RWPE2 (cell line): ENCODE measurements at regions not wholly inside any gene's neighbourhood (a gene's known extent, or its start where the extent isn't known, plus 50 kb on each side); places are given as distances from the start of the nearest gene placed in this dataset.
"Not testable (repeated sequence)": the region's sequence is repeated elsewhere in the genome, so short reads cannot be mapped to it uniquely, and the experiment has no call there.

ENCODE experiments used
- ATAC-seq: fragments of 200-7000 bp; cut with Tn5 transposase; 3 replicates; pipeline ENCODE4 v1.9.1; 2021; ENCODE audit warnings: low read depth
- DNase-seq: peaks from one replicate; pipeline ENCODE4 v3.0.0-alpha.2; 2020; ENCODE audit warnings: low spot score
- H3K27ac ChIP-seq: fragments of 450-650 bp; 2 replicates; pipeline ENCODE4 v1.5.1; 2017; ENCODE audit warnings: mild to moderate bottlenecking; ENCODE audit not compliant: poor library complexity, severe bottlenecking
- H3K27me3 ChIP-seq: fragments of 250-450 bp; sonication (Bioruptor Pico); 2 replicates; pipeline ENCODE4 v1.5.1; 2021; ENCODE audit warnings: mild to moderate bottlenecking, moderate library complexity; ENCODE audit not compliant: insufficient read depth, poor library complexity, severe bottlenecking
- H3K36me3 ChIP-seq: fragments of 250-450 bp; sonication (Bioruptor Pico); 2 replicates; pipeline ENCODE4 v1.5.1; 2020; ENCODE audit warnings: low read depth, mild to moderate bottlenecking, moderate library complexity
- H3K4me1 ChIP-seq: fragments of 250-450 bp; sonication (Bioruptor Pico); 2 replicates; pipeline ENCODE4 v1.5.1; 2021; ENCODE audit warnings: mild to moderate bottlenecking, moderate library complexity; ENCODE audit not compliant: insufficient read depth, poor library complexity, severe bottlenecking
- H3K4me3 ChIP-seq: fragments of 250-450 bp; sonication (Bioruptor Pico); 2 replicates; pipeline ENCODE4 v1.5.1; 2021; ENCODE audit warnings: mild to moderate bottlenecking, moderate library complexity; ENCODE audit not compliant: severe bottlenecking
- H3K9me3 ChIP-seq: fragments of 250-450 bp; sonication (Bioruptor Pico); 2 replicates; pipeline ENCODE4 v1.5.1; 2021; ENCODE audit warnings: mild to moderate bottlenecking, moderate library complexity; ENCODE audit not compliant: severe bottlenecking
- TF ChIP-seq, protein P1 (sequence below): fragments of 450-650 bp; IDR thresholded peaks from one replicate; pipeline ENCODE4 v1.5.1; 2017; ENCODE audit warnings: mild to moderate bottlenecking, moderate library complexity; ENCODE audit not compliant: poor library complexity, severe bottlenecking

DNA sequence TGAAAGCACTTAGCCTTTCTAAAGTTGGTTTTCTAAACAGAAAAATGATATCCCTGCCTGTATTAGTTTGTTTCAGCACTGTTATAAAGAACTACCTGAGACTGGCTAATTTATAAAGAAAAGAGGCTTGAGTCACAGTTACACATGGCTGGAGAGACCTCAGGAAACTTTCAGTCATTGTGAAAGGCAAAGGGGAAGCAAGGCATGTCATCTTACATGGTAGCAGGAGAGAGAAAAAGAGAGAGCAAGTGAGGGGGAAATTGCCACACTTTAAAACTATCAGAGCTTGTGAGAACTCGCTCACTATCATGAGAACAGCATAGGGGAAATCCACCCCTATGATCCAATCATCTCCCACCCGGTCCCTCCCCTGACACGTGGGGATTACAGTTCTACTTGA is 64.9 kb downstream of the FAM170A start:
- no peak for ATAC-seq
- DNase-seq, result no peak
- no peak overlapping the region for H3K27ac ChIP-seq
- no peaks in the 10 kb centered on the region for H3K27me3 ChIP-seq
- TF ChIP-seq, protein P1, sequence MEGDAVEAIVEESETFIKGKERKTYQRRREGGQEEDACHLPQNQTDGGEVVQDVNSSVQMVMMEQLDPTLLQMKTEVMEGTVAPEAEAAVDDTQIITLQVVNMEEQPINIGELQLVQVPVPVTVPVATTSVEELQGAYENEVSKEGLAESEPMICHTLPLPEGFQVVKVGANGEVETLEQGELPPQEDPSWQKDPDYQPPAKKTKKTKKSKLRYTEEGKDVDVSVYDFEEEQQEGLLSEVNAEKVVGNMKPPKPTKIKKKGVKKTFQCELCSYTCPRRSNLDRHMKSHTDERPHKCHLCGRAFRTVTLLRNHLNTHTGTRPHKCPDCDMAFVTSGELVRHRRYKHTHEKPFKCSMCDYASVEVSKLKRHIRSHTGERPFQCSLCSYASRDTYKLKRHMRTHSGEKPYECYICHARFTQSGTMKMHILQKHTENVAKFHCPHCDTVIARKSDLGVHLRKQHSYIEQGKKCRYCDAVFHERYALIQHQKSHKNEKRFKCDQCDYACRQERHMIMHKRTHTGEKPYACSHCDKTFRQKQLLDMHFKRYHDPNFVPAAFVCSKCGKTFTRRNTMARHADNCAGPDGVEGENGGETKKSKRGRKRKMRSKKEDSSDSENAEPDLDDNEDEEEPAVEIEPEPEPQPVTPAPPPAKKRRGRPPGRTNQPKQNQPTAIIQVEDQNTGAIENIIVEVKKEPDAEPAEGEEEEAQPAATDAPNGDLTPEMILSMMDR, result no peak
- no peaks in the 10 kb centered on the region for H3K36me3 ChIP-seq
- peaks cover 9% of the 10 kb centered on the region for H3K9me3 ChIP-seq
- no peaks in the 10 kb centered on the region for H3K4me1 ChIP-seq
- H3K4me3 ChIP-seq, result no peak overlapping the region

- Histone ChIP-seq H3K9me3 (no peaks in the 10 kb centered on the region), H3K27me3 (no peaks in the 10 kb centered on the region), H3K27ac (no peak overlapping the region), H3K36me3 (no peaks in the 10 kb centered on the region), H3K4me3 (no peak overlapping the region), H3K4me1 (no peaks in the 10 kb centered on the region)
- DNase-seq (no peak), ATAC-seq (no peak)
- TF ChIP-seq, protein P1, result no peak
Observed at GRCh38 chr5:119706049-119706448, 76.7 kb downstream of the FAM170A start.

DNA sequence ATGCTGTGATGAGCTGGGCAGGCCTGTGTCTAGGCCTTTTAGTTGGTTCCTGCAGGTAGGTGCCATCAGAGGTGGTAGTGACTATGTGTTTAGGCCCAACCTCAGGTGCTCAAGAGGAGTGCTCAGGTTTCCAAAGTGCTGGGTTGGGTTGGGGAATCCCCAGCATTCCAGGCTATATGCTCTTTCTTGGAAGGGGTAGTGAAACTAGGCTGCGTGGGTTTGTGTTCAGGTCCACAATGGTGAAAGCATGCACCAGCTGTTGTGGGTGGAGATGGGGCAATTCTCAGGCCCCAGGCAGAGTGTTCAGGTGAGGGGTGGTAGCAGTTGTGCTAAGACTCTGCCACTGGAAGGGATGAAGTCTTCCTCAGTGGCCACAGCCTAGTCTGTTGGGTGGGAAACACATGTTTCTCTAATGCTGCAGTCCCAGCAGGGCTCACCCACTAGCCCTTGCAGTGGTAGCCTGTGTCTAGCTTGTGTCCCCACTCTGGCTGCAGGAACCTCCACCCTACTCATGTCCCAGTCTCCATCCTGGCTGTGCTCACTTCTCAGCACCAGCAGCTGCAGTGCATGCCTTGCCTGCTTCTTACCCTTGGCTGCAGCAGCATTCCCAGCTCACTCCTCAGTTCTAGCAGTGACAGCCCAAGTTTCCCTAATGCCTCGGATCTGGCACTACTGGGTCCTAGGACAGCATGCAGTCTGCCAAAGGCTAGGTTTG is 78.9 kb downstream of the FAM170A start:
- H3K27ac ChIP-seq, result no peak overlapping the region
- H3K9me3 ChIP-seq, result no peaks in the 10 kb centered on the region
- TF ChIP-seq, protein P1, result no peak
- no peaks in the 10 kb centered on the region for H3K4me1 ChIP-seq
- no peak overlapping the region for H3K4me3 ChIP-seq
- H3K36me3 ChIP-seq, result no peaks in the 10 kb centered on the region
- DNase-seq (no peak), ATAC-seq (peak; percentile 35; the same call in 2 of the 3 replicates)
- H3K27me3 ChIP-seq, result no peaks in the 10 kb centered on the region

GRCh38 chr5:119721775-119722174 is 92.4 kb downstream of the FAM170A start:
- TF ChIP-seq, protein P1, result no peak
- Histone ChIP-seq H3K4me1 (no peaks in the 10 kb centered on the region), H3K27ac (no peak overlapping the region), H3K36me3 (no peaks in the 10 kb centered on the region), H3K27me3 (no peaks in the 10 kb centered on the region), H3K4me3 (no peak overlapping the region), H3K9me3 (peaks cover 1% of the 10 kb centered on the region)
- DNase-seq, result no peak
- no peak for ATAC-seq

DNA sequence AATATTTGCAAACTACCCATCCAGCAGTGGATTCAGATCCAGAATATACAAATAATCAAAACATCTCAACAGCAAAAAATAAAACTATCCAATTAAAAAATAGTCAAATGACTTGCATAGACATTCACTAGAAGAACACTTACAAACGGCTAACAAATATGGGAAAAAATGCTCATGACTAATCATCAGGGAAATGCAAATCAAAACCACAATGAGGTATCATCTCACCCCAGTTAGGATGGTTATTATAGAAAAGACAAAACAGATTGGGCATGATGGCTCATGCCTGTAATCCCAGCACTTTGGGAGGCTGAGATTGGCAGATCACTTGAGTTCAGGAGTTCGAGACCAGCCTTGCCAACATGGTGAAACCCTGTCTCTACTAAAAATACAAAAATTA is 95.9 kb downstream of the FAM170A start:
- H3K36me3 ChIP-seq, DNase-seq, H3K27ac ChIP-seq, H3K4me3 ChIP-seq, ATAC-seq, H3K4me1 ChIP-seq, H3K27me3 ChIP-seq, H3K9me3 ChIP-seq: not testable (repeated sequence)
